Heart right ventricle (tissue), 16 donors: ENCODE measurements at regions not wholly inside any gene's neighbourhood (a gene's known extent, or its start where the extent isn't known, plus 50 kb on each side); places are given as distances from the start of the nearest gene placed in this dataset.

Experiments
- ATAC-seq, 8 donors: fragments of 200-7000 bp; cut with Tn5 transposase; one replicate each; pipeline ENCODE4 v1.9.1; 2020; ENCODE audit warnings: mild to moderate bottlenecking in 8 of 8, moderate library complexity in 8 of 8, moderate number of reproducible peaks in 1 of 8
- DNase-seq, 2 donors: peaks; one replicate each; pipeline ENCODE4 v3.0.0-alpha.2; 2020
- H3K27ac ChIP-seq, 10 donors: fragments of 200-600 bp; sonication (generic) in 2 of 10; one replicate each; pipeline versions ENCODE4 v1.5.0 to v1.8.0; 2020 to 2022; ENCODE audit warnings: mild to moderate bottlenecking in 3 of 10
- H3K27me3 ChIP-seq, 7 donors: fragments of 200-600 bp; one replicate each; pipeline ENCODE4 v1.8.0; 2021 to 2022; ENCODE audit warnings: mild to moderate bottlenecking in 2 of 7
- H3K36me3 ChIP-seq, 9 donors: fragments of 200-600 bp; sonication (generic) in 1 of 9; one replicate each; pipeline versions ENCODE4 v1.5.0 to v1.8.0; 2020 to 2022; ENCODE audit warnings: mild to moderate bottlenecking in 2 of 9
- H3K4me1 ChIP-seq, 9 donors: fragments of 200-600 bp; sonication (generic) in 1 of 9; one replicate each; pipeline versions ENCODE4 v1.5.0 to v1.8.0; 2020 to 2022; ENCODE audit warnings: mild to moderate bottlenecking in 4 of 9
- H3K4me3 ChIP-seq, 10 donors: fragments of 200-600 bp; sonication (generic) in 2 of 10; one replicate each; pipeline versions ENCODE4 v1.5.0 to v1.8.0; 2020 to 2022; ENCODE audit warnings: mild to moderate bottlenecking in 7 of 10, moderate library complexity in 2 of 10
- H3K9me3 ChIP-seq, 11 donors: fragments of 200-600 bp in 10 of 11; sonication (generic) in 2 of 11; one replicate each; pipeline versions ENCODE4 v1.5.0 to v1.8.0; 2013 to 2022; ENCODE audit warnings: mild to moderate bottlenecking in 2 of 11, control low read depth in 1 of 11, moderate library complexity in 1 of 11
- CTCF ChIP-seq, 9 donors: fragments of 200-600 bp; sonication (generic) in 2 of 9; IDR thresholded peaks; one replicate each; pipeline versions ENCODE4 v1.5.0 to v1.8.0; 2021 to 2022; ENCODE audit warnings: antibody characterized with exemption in 9 of 9, mild to moderate bottlenecking in 5 of 9, moderate library complexity in 1 of 9
- WGBS, 2 donors: extraction: QIAGEN DNeasy Blood & Tissue Kit; methylation state at CpG; one replicate each; pipeline ENCODE4 v1.1.7; 2013; ENCODE audit warnings: inconsistent platforms in 1 of 2; 5-methylcytosine and 5-hydroxymethylcytosine counted together
- intact Hi-C, 10 donors: fragments of 100-400 bp; cut with DNase I; formaldehyde crosslinking; loops; one replicate each; pipeline versions ENCODE4 v1.11.1 to v1.14.2; 2022
- donor health status: Arrhythmogenic right ventricular cardiomyopathy.
- donor health status: ischemic (EF 13 %, LVEDD 7.1; RV severe dilation, severe dysfunction).
- donor health status: healthy with polysubstance abuse.
- donor health status: DM: no; HTN: yes; CAD: no.
- donor health status: DM: no; HTN: no; CAD: no.
- donor health status: ischemic (EF 25% LVEDD 6.9; RV normal size, moderate dysfunction).
- donor health status: ischemic (EF 25% LVEDD 5.7; RV mildly dilated, moderate dysfunction).
- donor health status: healthy.
- donor health status: DM: yes; HTN: yes; CAD: no.
- donor health status: Ischemic cardiomyopathy.
- donor health status: ischemic (EF 35%, LVEDD 5.7; RV mildly dilated, moderate dysfunction).
- donor health status: nonischemic (EF 11% LVEDD 7.7; RV severe dilation, severe dysfunction).
- donor health status: DM: yes; HTN: yes; CAD: no.
- donor health status: PGD.
- donor health status: ischemic (EF 29% LVEDD 5.4; RV normal size, mild dysfunction).
- donor health status: nonischemic (EF 23%, LVEDD 6.1; RV moderate dilation, normal function).

GRCh38 chr3:13217736-13218540 lies 144.7 kb upstream of the IQSEC1 start:
- DNase-seq = no peak
- WGBS, 2 donors = 82 to 87% methylated on average over 9 of the region's 9 CpGs
- intact Hi-C loops = no loop called here

GRCh38 chr3:13217253-13217652 lies 144.0 kb upstream of the IQSEC1 start:
- ATAC-seq (no peak), DNase-seq (no peak)
- H3K27me3 ChIP-seq = peaks cover 0 to 8% (median 0%) of the 10 kb centered on the region in 7 donors
- 87 to 93% methylated on average over 2 of the region's 2 CpGs for WGBS, 2 donors
- no peaks in the 10 kb centered on the region for H3K9me3 ChIP-seq
- H3K4me3 ChIP-seq = no peak overlapping the region
- no peaks in the 10 kb centered on the region for H3K4me1 ChIP-seq
- no peak for TF ChIP-seq CTCF (IDR thresholded peaks at IDR 0.05)
- intact Hi-C loops = no loop called here
- H3K27ac ChIP-seq = no peak overlapping the region
- H3K36me3 ChIP-seq = no peaks in the 10 kb centered on the region

More at GRCh38 chr3:13217736-13218540, 144.7 kb upstream of the IQSEC1 start:
- no peak for ATAC-seq
- H3K27ac ChIP-seq = no peak overlapping the region
- H3K9me3 ChIP-seq = no peaks in the 10 kb centered on the region
- no peaks in the 10 kb centered on the region for H3K36me3 ChIP-seq
- H3K4me1 ChIP-seq = peaks cover 0 to 2% (median 0%) of the 10 kb centered on the region in 9 donors
- no peak overlapping the region for H3K4me3 ChIP-seq
- peaks cover 0 to 8% (median 0%) of the 10 kb centered on the region in 7 donors for H3K27me3 ChIP-seq
- TF ChIP-seq CTCF (IDR thresholded peaks at IDR 0.05) = no peak

- Histone ChIP-seq H3K4me1 (no peaks in the 10 kb centered on the region), H3K27ac (no peak overlapping the region), H3K9me3 (no peaks in the 10 kb centered on the region), H3K27me3 (peaks cover 0 to 8% (median 0%) of the 10 kb centered on the region in 7 donors), H3K36me3 (no peaks in the 10 kb centered on the region), H3K4me3 (no peak overlapping the region)
- ATAC-seq = peak in 1 of 8 donors; percentile 39
- TF ChIP-seq CTCF (IDR thresholded peaks at IDR 0.05) = no peak
- DNase-seq = no peak
- 64 to 72% methylated on average over 8 of the region's 8 CpGs for WGBS, 2 donors
- intact Hi-C loops = no loop called here
These were observed 142.8 kb upstream of the IQSEC1 start for GRCh38 chr3:13215940-13216546.

GRCh38 chr3:13214847-13215472 lies 141.7 kb upstream of the IQSEC1 start:
- no peak for TF ChIP-seq CTCF (IDR thresholded peaks at IDR 0.05)
- 90 to 95% methylated on average over 15 of the region's 15 CpGs for WGBS, 2 donors

More at GRCh38 chr3:13214847-13215472, 141.7 kb upstream of the IQSEC1 start:
- Histone ChIP-seq H3K9me3 (no peaks in the 10 kb centered on the region), H3K4me3 (no peak overlapping the region), H3K36me3 (no peaks in the 10 kb centered on the region), H3K4me1 (no peaks in the 10 kb centered on the region), H3K27ac (no peak overlapping the region), H3K27me3 (peaks cover 0 to 8% (median 0%) of the 10 kb centered on the region in 7 donors)
- DNase-seq (no peak), ATAC-seq (no peak)
- intact Hi-C loops = no loop called here
